ENCODE measurements at regions not wholly inside any gene's neighbourhood (a gene's known extent, or its start where the extent isn't known, plus 50 kb on each side); places are given as distances from the start of the nearest gene placed in this dataset.

DNA sequence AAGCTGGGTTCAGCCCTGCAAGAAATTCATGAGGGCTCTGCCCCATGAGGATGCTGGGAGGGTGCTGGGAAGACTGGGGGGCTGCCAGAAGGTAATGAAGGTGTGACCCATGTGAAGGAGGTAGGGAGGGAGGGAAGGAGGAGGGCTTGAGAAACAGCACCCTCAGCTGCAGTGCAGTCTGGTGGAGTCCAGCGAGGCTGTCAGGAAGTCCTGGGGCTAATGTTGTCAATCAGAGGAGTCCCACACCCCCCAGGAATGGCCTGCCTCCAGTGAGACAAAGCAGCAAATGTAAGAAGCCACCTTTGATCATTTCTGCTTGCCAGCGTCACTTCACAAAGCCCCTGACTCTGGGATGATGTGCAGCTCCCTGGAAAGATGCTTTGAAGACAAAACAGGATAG is 248.4 kb downstream of the SH3BP4 start:
- no peak for DNase-seq (ENCODE audit: low spot score in 2 of 2)
- H3K4me3 ChIP-seq (ENCODE audit: low read depth, poor library complexity, severe bottlenecking): no peak overlapping the region
- no peak for TF ChIP-seq CTCF (IDR thresholded peaks at IDR 0.05)
- TF ChIP-seq POLR2A (IDR thresholded peaks at IDR 0.05): no peak
- intact Hi-C loops (cut with DNase I; ENCODE audit: low total_unique reads): no loop called here
- WGBS, 2 donors: 63 to 85% methylated on average over 2 of the region's 2 CpGs

- no peak overlapping the region for H3K4me3 ChIP-seq (ENCODE audit: low read depth, poor library complexity, severe bottlenecking)
- intact Hi-C loops (cut with DNase I; ENCODE audit: low total_unique reads): no loop called here
- WGBS, 2 donors: 61 to 70% methylated on average over 12 of the region's 12 CpGs
- TF ChIP-seq POLR2A (IDR thresholded peaks at IDR 0.05) (no peak), CTCF (IDR thresholded peaks at IDR 0.05) (no peak)
- no peak for DNase-seq (ENCODE audit: low spot score in 2 of 2)
Measured at GRCh38 chr2:235201756-235202155, 249.9 kb downstream of the SH3BP4 start.

GRCh38 chr2:235204948-235205347 is 253.1 kb downstream of the SH3BP4 start:
- no peak for DNase-seq (ENCODE audit: low spot score in 2 of 2)
- TF ChIP-seq CTCF (IDR thresholded peaks at IDR 0.05): no peak
- TF ChIP-seq POLR2A (IDR thresholded peaks at IDR 0.05): no peak
- 70 to 71% methylated on average over 5 of the region's 5 CpGs for WGBS, 2 donors
- intact Hi-C loops (cut with DNase I; ENCODE audit: low total_unique reads): no loop called here
- no peak overlapping the region for H3K4me3 ChIP-seq (ENCODE audit: low read depth, poor library complexity, severe bottlenecking)

GRCh38 chr2:235206399-235206798 is 254.6 kb downstream of the SH3BP4 start:
- no peak overlapping the region for H3K4me3 ChIP-seq (ENCODE audit: low read depth, poor library complexity, severe bottlenecking)
- TF ChIP-seq CTCF (IDR thresholded peaks at IDR 0.05) (no peak), POLR2A (IDR thresholded peaks at IDR 0.05) (no peak)
- intact Hi-C loops (cut with DNase I; ENCODE audit: low total_unique reads): no loop called here
- WGBS, 2 donors: 35 to 51% methylated on average over 10 of the region's 10 CpGs
- no peak for DNase-seq (ENCODE audit: low spot score in 2 of 2)

DNA sequence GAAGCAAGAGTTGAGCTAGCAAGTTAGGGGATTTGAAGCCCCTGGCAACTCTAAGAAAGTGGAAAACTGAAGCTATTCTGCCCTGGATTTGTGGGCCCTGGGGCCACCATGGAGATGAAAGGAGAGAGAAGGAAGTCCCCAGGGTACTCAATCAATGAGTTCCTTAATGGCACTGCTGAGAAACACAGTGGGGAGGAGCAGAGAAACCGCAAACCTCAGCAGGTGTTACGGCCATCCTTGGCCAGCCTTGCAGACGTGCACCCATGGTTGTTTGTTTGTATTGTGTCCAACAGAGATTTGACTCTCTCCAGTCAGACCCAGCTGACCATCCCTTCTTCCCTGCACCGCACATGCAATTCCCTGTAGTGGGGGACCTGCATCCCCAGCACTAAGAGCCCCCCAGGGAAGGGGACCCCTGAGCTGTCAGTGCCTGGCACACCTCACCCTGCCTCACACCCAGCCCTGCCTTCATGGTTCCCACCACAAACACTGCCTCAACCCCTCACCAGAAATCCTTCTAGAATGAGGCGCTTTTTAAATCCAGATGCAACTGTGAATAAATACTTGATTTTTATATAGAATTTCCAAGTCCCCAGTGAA is 255.3 kb downstream of the SH3BP4 start:
- no peak overlapping the region for H3K4me3 ChIP-seq (ENCODE audit: low read depth, poor library complexity, severe bottlenecking)
- DNase-seq (ENCODE audit: low spot score in 2 of 2): peak in 1 of 2 donors; percentile 65
- WGBS, 2 donors: 52 to 71% methylated on average over 5 of the region's 5 CpGs
- intact Hi-C loops (cut with DNase I; ENCODE audit: low total_unique reads): no loop called here
- TF ChIP-seq CTCF (IDR thresholded peaks at IDR 0.05) (no peak), POLR2A (IDR thresholded peaks at IDR 0.05) (no peak)

GRCh38 chr2:235211056-235211455 is 259.2 kb downstream of the SH3BP4 start:
- TF ChIP-seq CTCF (IDR thresholded peaks at IDR 0.05) (no peak), POLR2A (IDR thresholded peaks at IDR 0.05) (no peak)
- no peak for DNase-seq (ENCODE audit: low spot score in 2 of 2)
- intact Hi-C loops (cut with DNase I; ENCODE audit: low total_unique reads): no loop called here
- 32 to 35% methylated on average over 2 of the region's 2 CpGs for WGBS, 2 donors
- no peak overlapping the region for H3K4me3 ChIP-seq (ENCODE audit: low read depth, poor library complexity, severe bottlenecking)
